Activated CD4-positive, alpha-beta T cell treated with anti-CD3 and anti-CD28 coated beads, Interleukin-2, amount 10 ng/mL, durations not matched to agents 24 days and 14 days (primary cell): ENCODE measurements at regions not wholly inside any gene's neighbourhood (a gene's known extent, or its start where the extent isn't known, plus 50 kb on each side); places are given as distances from the start of the nearest gene placed in this dataset.

Source experiments
- DNase-seq: peaks from one replicate; pipeline ENCODE4 v3.0.0; 2022
- H3K27ac Mint-ChIP-seq: one replicate; pipeline ENCODE4 v1.8.0; 2022; ENCODE audit warnings: mild to moderate bottlenecking, mixed read lengths
- H3K27me3 Mint-ChIP-seq: one replicate; pipeline ENCODE4 v1.8.0; 2022; ENCODE audit warnings: mixed read lengths
- H3K36me3 Mint-ChIP-seq: one replicate; pipeline ENCODE4 v1.8.0; 2022; ENCODE audit warnings: low read depth, mild to moderate bottlenecking, mixed read lengths
- H3K4me1 Mint-ChIP-seq: one replicate; pipeline ENCODE4 v1.8.0; 2021; ENCODE audit warnings: mixed read lengths
- H3K4me3 Mint-ChIP-seq: one replicate; pipeline ENCODE4 v1.8.0; 2022; ENCODE audit warnings: mild to moderate bottlenecking, moderate library complexity, mixed read lengths
- H3K9me3 Mint-ChIP-seq: one replicate; pipeline ENCODE4 v1.8.0; 2021; ENCODE audit warnings: mixed read lengths
- intact Hi-C: fragments of 100-400 bp; cut with micrococcal nuclease; formaldehyde crosslinking; loops from one replicate; pipeline ENCODE4 v1.15.1; 2023

- peaks cover 7% of the 10 kb centered on the region for H3K27me3 Mint-ChIP-seq
- intact Hi-C loops = no loop called here
- no peak overlapping the region for H3K4me3 Mint-ChIP-seq
- H3K27ac Mint-ChIP-seq = no peak overlapping the region
- H3K4me1 Mint-ChIP-seq = peaks cover 1% of the 10 kb centered on the region
- no peak for DNase-seq
- H3K9me3 Mint-ChIP-seq = no peaks in the 10 kb centered on the region
- no peaks in the 10 kb centered on the region for H3K36me3 Mint-ChIP-seq
Measured at GRCh38 chr20:23287354-23288190, 63.0 kb upstream of the NXT1 start.

GRCh38 chr20:23286346-23286745 lies 64.2 kb upstream of the NXT1 start:
- Mint-ChIP-seq H3K9me3 (no peaks in the 10 kb centered on the region), H3K27ac (no peak overlapping the region), H3K4me1 (peaks cover 1% of the 10 kb centered on the region), H3K36me3 (no peaks in the 10 kb centered on the region), H3K27me3 (peaks cover 10% of the 10 kb centered on the region), H3K4me3 (no peak overlapping the region)
- intact Hi-C loops = no loop called here
- no peak for DNase-seq

GRCh38 chr20:23285536-23285935 lies 65.1 kb upstream of the NXT1 start:
- no peaks in the 10 kb centered on the region for H3K36me3 Mint-ChIP-seq
- intact Hi-C loops = no loop called here
- peaks cover 1% of the 10 kb centered on the region for H3K4me1 Mint-ChIP-seq
- H3K4me3 Mint-ChIP-seq = no peak overlapping the region
- DNase-seq = no peak
- H3K27me3 Mint-ChIP-seq = peaks cover 10% of the 10 kb centered on the region
- H3K27ac Mint-ChIP-seq = no peak overlapping the region
- H3K9me3 Mint-ChIP-seq = no peaks in the 10 kb centered on the region

GRCh38 chr20:23284009-23284408 lies 66.6 kb upstream of the NXT1 start:
- no peak for DNase-seq
- intact Hi-C loops = no loop called here
- H3K4me1 Mint-ChIP-seq = peaks cover 1% of the 10 kb centered on the region
- peaks cover 10% of the 10 kb centered on the region for H3K27me3 Mint-ChIP-seq
- no peaks in the 10 kb centered on the region for H3K9me3 Mint-ChIP-seq
- no peak overlapping the region for H3K27ac Mint-ChIP-seq
- no peaks in the 10 kb centered on the region for H3K36me3 Mint-ChIP-seq
- H3K4me3 Mint-ChIP-seq = no peak overlapping the region

- no peaks in the 10 kb centered on the region for H3K9me3 Mint-ChIP-seq
- no peak for DNase-seq
- H3K4me1 Mint-ChIP-seq = peaks cover 1% of the 10 kb centered on the region
- no peak overlapping the region for H3K4me3 Mint-ChIP-seq
- H3K36me3 Mint-ChIP-seq = no peaks in the 10 kb centered on the region
- H3K27ac Mint-ChIP-seq = no peak overlapping the region
- intact Hi-C loops = no loop called here
- H3K27me3 Mint-ChIP-seq = peaks cover 11% of the 10 kb centered on the region
Measured at GRCh38 chr20:23283096-23283850, 67.3 kb upstream of the NXT1 start.

- DNase-seq = no peak
- Mint-ChIP-seq H3K4me1 (peaks cover 1% of the 10 kb centered on the region), H3K4me3 (no peak overlapping the region), H3K27ac (no peak overlapping the region), H3K36me3 (no peaks in the 10 kb centered on the region), H3K9me3 (no peaks in the 10 kb centered on the region), H3K27me3 (peaks cover 13% of the 10 kb centered on the region)
- intact Hi-C loops = no loop called here
Measured at GRCh38 chr20:23282546-23282945, 68.0 kb upstream of the NXT1 start.

GRCh38 chr20:23282111-23282510 lies 68.5 kb upstream of the NXT1 start:
- Mint-ChIP-seq H3K9me3 (no peaks in the 10 kb centered on the region), H3K36me3 (no peaks in the 10 kb centered on the region), H3K27me3 (peaks cover 13% of the 10 kb centered on the region), H3K4me3 (no peak overlapping the region), H3K4me1 (peaks cover 1% of the 10 kb centered on the region), H3K27ac (no peak overlapping the region)
- intact Hi-C loops = no loop called here
- DNase-seq = no peak

GRCh38 chr20:23279836-23280235 lies 70.8 kb upstream of the NXT1 start:
- no peak for DNase-seq
- Mint-ChIP-seq H3K4me1 (peaks cover 1% of the 10 kb centered on the region), H3K27me3 (peaks cover 10% of the 10 kb centered on the region), H3K4me3 (no peak overlapping the region), H3K36me3 (no peaks in the 10 kb centered on the region), H3K27ac (no peak overlapping the region), H3K9me3 (no peaks in the 10 kb centered on the region)
- intact Hi-C loops = no loop called here

- DNase-seq = no peak
- no peaks in the 10 kb centered on the region for H3K36me3 Mint-ChIP-seq
- no peak overlapping the region for H3K27ac Mint-ChIP-seq
- no peak overlapping the region for H3K4me3 Mint-ChIP-seq
- intact Hi-C loops = no loop called here
- peaks cover 6% of the 10 kb centered on the region for H3K27me3 Mint-ChIP-seq
- no peaks in the 10 kb centered on the region for H3K9me3 Mint-ChIP-seq
- H3K4me1 Mint-ChIP-seq = peaks cover 1% of the 10 kb centered on the region
Measured at GRCh38 chr20:23278172-23278571, 72.4 kb upstream of the NXT1 start.

- intact Hi-C loops = no loop called here
- no peak overlapping the region for H3K4me3 Mint-ChIP-seq
- no peaks in the 10 kb centered on the region for H3K36me3 Mint-ChIP-seq
- H3K4me1 Mint-ChIP-seq = no peaks in the 10 kb centered on the region
- H3K27ac Mint-ChIP-seq = no peak overlapping the region
- no peaks in the 10 kb centered on the region for H3K9me3 Mint-ChIP-seq
- H3K27me3 Mint-ChIP-seq = peaks cover 6% of the 10 kb centered on the region
- DNase-seq = no peak
Measured at GRCh38 chr20:23277316-23277715, 73.3 kb upstream of the NXT1 start.

GRCh38 chr20:23273776-23274175 lies 76.8 kb upstream of the NXT1 start:
- intact Hi-C loops = no loop called here
- Mint-ChIP-seq H3K27ac (no peak overlapping the region), H3K4me3 (no peak overlapping the region), H3K27me3 (peaks cover 2% of the 10 kb centered on the region), H3K36me3 (no peaks in the 10 kb centered on the region), H3K9me3 (no peaks in the 10 kb centered on the region), H3K4me1 (no peaks in the 10 kb centered on the region)
- DNase-seq = no peak

GRCh38 chr20:23272176-23273029 lies 78.2 kb upstream of the NXT1 start:
- Mint-ChIP-seq H3K27ac (no peak overlapping the region), H3K9me3 (no peaks in the 10 kb centered on the region), H3K36me3 (no peaks in the 10 kb centered on the region), H3K4me1 (no peaks in the 10 kb centered on the region), H3K27me3 (no peaks in the 10 kb centered on the region), H3K4me3 (no peak overlapping the region)
- intact Hi-C loops = no loop called here
- DNase-seq = no peak

- Mint-ChIP-seq H3K27me3 (no peaks in the 10 kb centered on the region), H3K4me1 (no peaks in the 10 kb centered on the region), H3K27ac (no peak overlapping the region), H3K9me3 (peaks cover under 1% of the 10 kb centered on the region), H3K36me3 (no peaks in the 10 kb centered on the region), H3K4me3 (no peak overlapping the region)
- DNase-seq = no peak
- intact Hi-C loops = no loop called here
Measured at GRCh38 chr20:23270382-23270911, 80.1 kb upstream of the NXT1 start.
